ENCODE measurements at regions not wholly inside any gene's neighbourhood (a gene's known extent, or its start where the extent isn't known, plus 50 kb on each side); places are given as distances from the start of the nearest gene placed in this dataset.

- TF ChIP-seq CTCF (conservative IDR thresholded peaks at IDR 0.05; ENCODE audit: low read length) (no peak), EZH2phosphoT487 (IDR thresholded peaks at IDR 0.05; ENCODE audit: borderline replicate concordance, low read depth, low read length) (no peak)
These were observed 298.8 kb downstream of the TGFB2 start for GRCh38 chr1:218643926-218644325.

All from OCI-LY7 (cell line).